Upper lobe of right lung (tissue), 1 donor: ENCODE measurements at regions not wholly inside any gene's neighbourhood (a gene's known extent, or its start where the extent isn't known, plus 50 kb on each side); places are given as distances from the start of the nearest gene placed in this dataset.

Source experiments
- ATAC-seq: fragments of 200-7000 bp; cut with Tn5 transposase; one replicate; pipeline ENCODE4 v1.9.1; 2020; ENCODE audit warnings: mild to moderate bottlenecking, moderate library complexity
- DNase-seq: peaks from one replicate; pipeline ENCODE4 v3.0.0-alpha.2; 2020
- H3K27ac ChIP-seq: fragments of 200-600 bp; one replicate; pipeline ENCODE4 v1.8.0; 2022
- H3K27me3 ChIP-seq: fragments of 200-600 bp; one replicate; pipeline ENCODE4 v1.8.0; 2022; ENCODE audit warnings: mild to moderate bottlenecking
- H3K36me3 ChIP-seq: fragments of 200-600 bp; one replicate; pipeline ENCODE4 v1.8.0; 2022
- H3K4me1 ChIP-seq: fragments of 200-600 bp; one replicate; pipeline ENCODE4 v1.8.0; 2022
- H3K4me3 ChIP-seq: fragments of 200-600 bp; one replicate; pipeline ENCODE4 v1.8.0; 2022; ENCODE audit warnings: mild to moderate bottlenecking
- H3K9me3 ChIP-seq: fragments of 200-600 bp; one replicate; pipeline ENCODE4 v1.8.0; 2022
- CTCF ChIP-seq: fragments of 200-600 bp; IDR thresholded peaks from one replicate; pipeline ENCODE4 v1.8.0; 2022; ENCODE audit warnings: antibody characterized with exemption
- intact Hi-C: fragments of 100-400 bp; cut with DNase I; formaldehyde crosslinking; loops from one replicate; pipeline ENCODE4 v1.11.0; 2022
- donor health status: DM: no; HTN: yes; CAD: no; lungs with severe emphysema.

- DNase-seq (no peak), ATAC-seq (no peak)
- Histone ChIP-seq H3K4me1 (no peaks in the 10 kb centered on the region), H3K27me3 (no peaks in the 10 kb centered on the region), H3K4me3 (no peak overlapping the region), H3K9me3 (peaks cover 9% of the 10 kb centered on the region), H3K27ac (no peak overlapping the region), H3K36me3 (no peaks in the 10 kb centered on the region)
- intact Hi-C loops = no loop called here
- TF ChIP-seq CTCF = no peak
Observed at GRCh38 chr6:105771313-105771970, 314.7 kb upstream of the PRDM1 start.

GRCh38 chr6:105769987-105770386 lies 316.1 kb upstream of the PRDM1 start:
- Histone ChIP-seq H3K27ac (no peak overlapping the region), H3K36me3 (no peaks in the 10 kb centered on the region), H3K4me1 (no peaks in the 10 kb centered on the region), H3K9me3 (peaks cover 4% of the 10 kb centered on the region), H3K27me3 (no peaks in the 10 kb centered on the region), H3K4me3 (no peak overlapping the region)
- intact Hi-C loops = no loop called here
- no peak for TF ChIP-seq CTCF
- ATAC-seq (no peak), DNase-seq (no peak)

- Histone ChIP-seq H3K36me3 (no peaks in the 10 kb centered on the region), H3K4me3 (no peak overlapping the region), H3K27me3 (no peaks in the 10 kb centered on the region), H3K4me1 (no peaks in the 10 kb centered on the region), H3K27ac (no peak overlapping the region), H3K9me3 (no peaks in the 10 kb centered on the region)
- ATAC-seq (no peak), DNase-seq (no peak)
- TF ChIP-seq CTCF = no peak
- intact Hi-C loops = no loop called here
Observed at GRCh38 chr6:105769197-105769596, 316.9 kb upstream of the PRDM1 start.

- ATAC-seq = no peak
- Histone ChIP-seq H3K27ac (no peak overlapping the region), H3K4me1 (no peaks in the 10 kb centered on the region), H3K27me3 (no peaks in the 10 kb centered on the region), H3K36me3 (no peaks in the 10 kb centered on the region), H3K4me3 (no peak overlapping the region), H3K9me3 (no peaks in the 10 kb centered on the region)
- intact Hi-C loops = no loop called here
- TF ChIP-seq CTCF = no peak
- no peak for DNase-seq
Observed at GRCh38 chr6:105767541-105767940, 318.6 kb upstream of the PRDM1 start.

GRCh38 chr6:105765239-105765638 lies 320.9 kb upstream of the PRDM1 start:
- no peak overlapping the region for H3K27ac ChIP-seq
- intact Hi-C loops = no loop called here
- no peaks in the 10 kb centered on the region for H3K9me3 ChIP-seq
- ATAC-seq = no peak
- no peak overlapping the region for H3K4me3 ChIP-seq
- TF ChIP-seq CTCF = no peak
- H3K4me1 ChIP-seq = no peaks in the 10 kb centered on the region
- DNase-seq = no peak
- H3K36me3 ChIP-seq = no peaks in the 10 kb centered on the region
- H3K27me3 ChIP-seq = no peaks in the 10 kb centered on the region

GRCh38 chr6:105764315-105764714 lies 321.8 kb upstream of the PRDM1 start:
- no peak for DNase-seq
- intact Hi-C loops = no loop called here
- no peak for TF ChIP-seq CTCF
- H3K4me3 ChIP-seq = no peak overlapping the region
- no peak overlapping the region for H3K27ac ChIP-seq
- ATAC-seq = no peak
- H3K36me3 ChIP-seq = no peaks in the 10 kb centered on the region
- no peaks in the 10 kb centered on the region for H3K9me3 ChIP-seq
- H3K27me3 ChIP-seq = no peaks in the 10 kb centered on the region
- H3K4me1 ChIP-seq = no peaks in the 10 kb centered on the region
